ENCODE measurements at regions not wholly inside any gene's neighbourhood (a gene's known extent, or its start where the extent isn't known, plus 50 kb on each side); places are given as distances from the start of the nearest gene placed in this dataset.

- no peak overlapping the region for H3K4me3 ChIP-seq (ENCODE audit: control extremely low read depth in 1 of 5, extremely low read depth in 1 of 5, insufficient read depth in 1 of 5, low read depth in 2 of 5, low read length in 4 of 5)
- intact Hi-C loops (cut with micrococcal nuclease) = no loop called here
- no peak overlapping the region for H3K9ac ChIP-seq (ENCODE audit: low read length)
- no peaks in the 10 kb centered on the region for H3K36me3 ChIP-seq (replicated peaks in 1 of 2; ENCODE audit: control extremely low read depth in 1 of 2, control insufficient read depth in 1 of 2, extremely low read depth in 1 of 2, insufficient read depth in 2 of 2, low read length in 1 of 2)
- H3K9me3 ChIP-seq (ENCODE audit: control extremely low read depth in 1 of 3, control insufficient read depth in 2 of 3, insufficient read depth in 1 of 3, low read length in 2 of 3) = no peaks in the 10 kb centered on the region
- no peak overlapping the region for H3K4me2 ChIP-seq (replicated peaks; ENCODE audit: low read depth, low read length, poor library complexity, severe bottlenecking)
- no peaks in the 10 kb centered on the region for H3K79me2 ChIP-seq (ENCODE audit: control insufficient read depth, insufficient read depth, low read length)
- POLR2A ChIA-PET = no interaction called here
- DNase-seq (no peak), ATAC-seq (ENCODE audit: low read depth) (no peak)
- peaks cover 0 to 6% (median 0%) of the 10 kb centered on the region in 4 experiments for H3K27me3 ChIP-seq (replicated peaks in 1 of 4; ENCODE audit: control extremely low read depth in 1 of 4, control insufficient read depth in 3 of 4, insufficient read depth in 4 of 4, low read length in 3 of 4)
- 90% methylated on average over 2 of the region's 5 CpGs for WGBS (ENCODE audit: insufficient coverage)
- TF ChIP-seq EZH2 (IDR thresholded peaks at IDR 0.05; ENCODE audit: borderline replicate concordance, insufficient read depth, low read depth, low read length, poor library complexity, severe bottlenecking) (no peak), CTCF (IDR thresholded peaks at IDR 0.05) (no peak)
- H3K27ac Mint-ChIP-seq = no peak overlapping the region
- H3K9me3 Mint-ChIP-seq (ENCODE audit: insufficient read depth) = no peaks in the 10 kb centered on the region
- H3K4me1 ChIP-seq (ENCODE audit: control insufficient read depth in 2 of 2, insufficient read depth in 2 of 2, low read length in 2 of 2) = no peaks in the 10 kb centered on the region
- peaks cover 25% of the 10 kb centered on the region for H3K27me3 Mint-ChIP-seq
- H4K20me1 ChIP-seq (ENCODE audit: control insufficient read depth, insufficient read depth, low read length, poor library complexity, severe bottlenecking) = no peaks in the 10 kb centered on the region
- H2AFZ ChIP-seq (ENCODE audit: insufficient read depth, low read depth, low read length, poor library complexity, severe bottlenecking) = no peak overlapping the region
- CTCF ChIA-PET = no interaction called here
- H3K4me3 Mint-ChIP-seq = no peak overlapping the region
- no peak overlapping the region for H3K27ac ChIP-seq (ENCODE audit: low read length in 2 of 2)
- no peaks in the 10 kb centered on the region for H3K4me1 Mint-ChIP-seq
Observed at GRCh38 chr6:159555082-159555875, 137.8 kb downstream of the SOD2 start.

- ATAC-seq (ENCODE audit: low read depth) = no peak
- H3K27me3 Mint-ChIP-seq = peaks cover 15% of the 10 kb centered on the region
- H3K9me3 Mint-ChIP-seq (ENCODE audit: insufficient read depth) = no peaks in the 10 kb centered on the region
- TF ChIP-seq CTCF (IDR thresholded peaks at IDR 0.05) = no peak
- no peak for TF ChIP-seq EZH2 (IDR thresholded peaks at IDR 0.05; ENCODE audit: borderline replicate concordance, insufficient read depth, low read depth, low read length, poor library complexity, severe bottlenecking)
- no CpG with 5 or more reads among the region's 2 CpGs for WGBS (ENCODE audit: insufficient coverage)
- no peak for DNase-seq
- no peak overlapping the region for H3K27ac ChIP-seq (ENCODE audit: low read length in 2 of 2)
- no peaks in the 10 kb centered on the region for H3K79me2 ChIP-seq (ENCODE audit: control insufficient read depth, insufficient read depth, low read length)
- no peaks in the 10 kb centered on the region for H4K20me1 ChIP-seq (ENCODE audit: control insufficient read depth, insufficient read depth, low read length, poor library complexity, severe bottlenecking)
- H3K4me1 Mint-ChIP-seq = no peaks in the 10 kb centered on the region
- no peaks in the 10 kb centered on the region for H3K4me1 ChIP-seq (ENCODE audit: control insufficient read depth in 2 of 2, insufficient read depth in 2 of 2, low read length in 2 of 2)
- H3K9me3 ChIP-seq (ENCODE audit: control extremely low read depth in 1 of 3, control insufficient read depth in 2 of 3, insufficient read depth in 1 of 3, low read length in 2 of 3) = no peaks in the 10 kb centered on the region
- intact Hi-C loops (cut with micrococcal nuclease) = no loop called here
- H2AFZ ChIP-seq (ENCODE audit: insufficient read depth, low read depth, low read length, poor library complexity, severe bottlenecking) = no peak overlapping the region
- H3K27ac Mint-ChIP-seq = no peak overlapping the region
- H3K4me3 ChIP-seq (ENCODE audit: control extremely low read depth in 1 of 5, extremely low read depth in 1 of 5, insufficient read depth in 1 of 5, low read depth in 2 of 5, low read length in 4 of 5) = no peak overlapping the region
- H3K36me3 ChIP-seq (replicated peaks in 1 of 2; ENCODE audit: control extremely low read depth in 1 of 2, control insufficient read depth in 1 of 2, extremely low read depth in 1 of 2, insufficient read depth in 2 of 2, low read length in 1 of 2) = no peaks in the 10 kb centered on the region
- ChIA-PET CTCF (no interaction called here), POLR2A (no interaction called here)
- H3K4me3 Mint-ChIP-seq = no peak overlapping the region
- no peak overlapping the region for H3K4me2 ChIP-seq (replicated peaks; ENCODE audit: low read depth, low read length, poor library complexity, severe bottlenecking)
- H3K27me3 ChIP-seq (replicated peaks in 1 of 4; ENCODE audit: control extremely low read depth in 1 of 4, control insufficient read depth in 3 of 4, insufficient read depth in 4 of 4, low read length in 3 of 4) = no peaks in the 10 kb centered on the region
- H3K9ac ChIP-seq (ENCODE audit: low read length) = no peak overlapping the region
Observed at GRCh38 chr6:159541296-159541695, 151.7 kb downstream of the SOD2 start.

All from B cell (primary cell).